GM12878 (cell line): ENCODE measurements at regions not wholly inside any gene's neighbourhood (a gene's known extent, or its start where the extent isn't known, plus 50 kb on each side); places are given as distances from the start of the nearest gene placed in this dataset.

Source experiments
- EZH2 ChIP-seq: IDR thresholded peaks from 2 replicates; pipeline ENCODE4 v1.6.1; 2012; ENCODE audit warnings: low read depth, mild to moderate bottlenecking, control low read depth, inconsistent platforms, low read length, borderline replicate concordance; ENCODE audit not compliant: control insufficient read depth
- FOS ChIP-seq: IDR thresholded peaks from 3 replicates; pipeline ENCODE4 v1.6.1; 2011; ENCODE audit warnings: borderline replicate concordance; ENCODE audit not compliant: insufficient read length; ENCODE audit errors: extremely low read depth
- FOXM1 ChIP-seq: IDR thresholded peaks from 2 replicates; pipeline ENCODE4 v1.6.1; 2012; ENCODE audit warnings: low read depth, mild to moderate bottlenecking, inconsistent platforms, low read length, moderate library complexity
- PAX5 ChIP-seq: IDR thresholded peaks from 2 replicates; pipeline ENCODE4 v1.6.1; 2011; ENCODE audit warnings: low read depth, low read length, borderline replicate concordance
- POLR2A ChIP-seq: IDR thresholded peaks from 2 replicates; pipeline ENCODE4 v1.6.1; 2011; ENCODE audit warnings: low read depth, mild to moderate bottlenecking, low read length
- SPI1 ChIP-seq: IDR thresholded peaks from 2 replicates; pipeline ENCODE4 v1.6.1; 2011; ENCODE audit warnings: low read depth, mild to moderate bottlenecking, low read length, moderate library complexity, borderline replicate concordance; ENCODE audit not compliant: insufficient read depth
- SUZ12 ChIP-seq: fragments of 200-600 bp; sonication (generic); IDR thresholded peaks from one replicate; pipeline ENCODE4 v1.6.1; 2018; ENCODE audit warnings: antibody characterized with exemption, mild to moderate bottlenecking; ENCODE audit not compliant: unreplicated experiment
- TAF1 ChIP-seq: IDR thresholded peaks from 2 replicates; pipeline ENCODE4 v1.6.1; 2011; ENCODE audit warnings: mild to moderate bottlenecking, low read depth, low read length, borderline replicate concordance
- ZNF274 ChIP-seq: IDR thresholded peaks from one replicate; pipeline ENCODE4 v1.8.0; 2011; ENCODE audit not compliant: insufficient read length, insufficient read depth
- TF ChIP-seq, protein P1 (sequence below), 3 experiments: IDR thresholded peaks in 2 of 3; conservative IDR thresholded peaks in 1 of 3; 2 replicates each; pipeline ENCODE4 v1.5.1; 2011; ENCODE audit warnings: low read depth in 3 of 3, low read length in 3 of 3, mild to moderate bottlenecking in 3 of 3, control low read depth in 2 of 3, moderate library complexity in 2 of 3, inconsistent platforms in 1 of 3, mixed read lengths in 1 of 3; ENCODE audit not compliant: control insufficient read depth in 2 of 3, insufficient read depth in 1 of 3; ENCODE audit errors: extremely low read depth in 1 of 3
- TF ChIP-seq, protein P2 (sequence below): fragments of 450-650 bp; IDR thresholded peaks from 2 replicates; pipeline ENCODE4 v1.6.1; 2017; ENCODE audit warnings: mild to moderate bottlenecking

DNA sequence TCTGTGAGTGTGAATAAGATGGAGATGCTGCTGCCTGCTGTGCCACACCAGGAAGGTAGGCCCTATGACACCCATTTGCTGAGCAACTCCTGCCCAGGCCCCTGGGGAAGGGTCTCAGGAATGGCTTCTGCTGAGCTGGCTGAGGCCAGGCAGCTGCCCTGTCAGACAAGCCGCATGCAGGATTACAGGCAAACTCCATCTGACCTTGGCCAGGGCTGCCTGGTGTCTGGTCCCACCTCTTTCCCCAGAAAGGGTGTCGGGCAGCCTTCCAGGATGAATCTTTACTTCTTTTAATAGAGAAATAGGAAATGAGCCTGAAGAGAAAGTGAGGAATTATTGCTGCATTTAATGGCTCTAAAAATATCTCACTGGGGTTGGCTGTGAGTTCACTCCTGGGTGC lies 182.5 kb downstream of the IRX5 start:
- TF ChIP-seq TAF1 (no peak), POLR2A (no peak), SUZ12 (no peak), FOS (no peak), FOXM1 (no peak), PAX5 (no peak), SPI1 (no peak), EZH2 (no peak), ZNF274 (no peak)
- TF ChIP-seq, protein P1, sequence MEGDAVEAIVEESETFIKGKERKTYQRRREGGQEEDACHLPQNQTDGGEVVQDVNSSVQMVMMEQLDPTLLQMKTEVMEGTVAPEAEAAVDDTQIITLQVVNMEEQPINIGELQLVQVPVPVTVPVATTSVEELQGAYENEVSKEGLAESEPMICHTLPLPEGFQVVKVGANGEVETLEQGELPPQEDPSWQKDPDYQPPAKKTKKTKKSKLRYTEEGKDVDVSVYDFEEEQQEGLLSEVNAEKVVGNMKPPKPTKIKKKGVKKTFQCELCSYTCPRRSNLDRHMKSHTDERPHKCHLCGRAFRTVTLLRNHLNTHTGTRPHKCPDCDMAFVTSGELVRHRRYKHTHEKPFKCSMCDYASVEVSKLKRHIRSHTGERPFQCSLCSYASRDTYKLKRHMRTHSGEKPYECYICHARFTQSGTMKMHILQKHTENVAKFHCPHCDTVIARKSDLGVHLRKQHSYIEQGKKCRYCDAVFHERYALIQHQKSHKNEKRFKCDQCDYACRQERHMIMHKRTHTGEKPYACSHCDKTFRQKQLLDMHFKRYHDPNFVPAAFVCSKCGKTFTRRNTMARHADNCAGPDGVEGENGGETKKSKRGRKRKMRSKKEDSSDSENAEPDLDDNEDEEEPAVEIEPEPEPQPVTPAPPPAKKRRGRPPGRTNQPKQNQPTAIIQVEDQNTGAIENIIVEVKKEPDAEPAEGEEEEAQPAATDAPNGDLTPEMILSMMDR (IDR thresholded peaks at IDR 0.05 in 2 of 3, conservative IDR thresholded peaks at IDR 0.05 in 1 of 3; ENCODE audit: control insufficient read depth in 2 of 3, extremely low read depth in 1 of 3, insufficient read depth in 1 of 3, low read depth in 3 of 3, low read length in 3 of 3): no peak
- TF ChIP-seq, protein P2, sequence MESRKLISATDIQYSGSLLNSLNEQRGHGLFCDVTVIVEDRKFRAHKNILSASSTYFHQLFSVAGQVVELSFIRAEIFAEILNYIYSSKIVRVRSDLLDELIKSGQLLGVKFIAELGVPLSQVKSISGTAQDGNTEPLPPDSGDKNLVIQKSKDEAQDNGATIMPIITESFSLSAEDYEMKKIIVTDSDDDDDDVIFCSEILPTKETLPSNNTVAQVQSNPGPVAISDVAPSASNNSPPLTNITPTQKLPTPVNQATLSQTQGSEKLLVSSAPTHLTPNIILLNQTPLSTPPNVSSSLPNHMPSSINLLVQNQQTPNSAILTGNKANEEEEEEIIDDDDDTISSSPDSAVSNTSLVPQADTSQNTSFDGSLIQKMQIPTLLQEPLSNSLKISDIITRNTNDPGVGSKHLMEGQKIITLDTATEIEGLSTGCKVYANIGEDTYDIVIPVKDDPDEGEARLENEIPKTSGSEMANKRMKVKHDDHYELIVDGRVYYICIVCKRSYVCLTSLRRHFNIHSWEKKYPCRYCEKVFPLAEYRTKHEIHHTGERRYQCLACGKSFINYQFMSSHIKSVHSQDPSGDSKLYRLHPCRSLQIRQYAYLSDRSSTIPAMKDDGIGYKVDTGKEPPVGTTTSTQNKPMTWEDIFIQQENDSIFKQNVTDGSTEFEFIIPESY: no peak
